LNCaP clone FGC (cell line): ENCODE measurements at regions not wholly inside any gene's neighbourhood (a gene's known extent, or its start where the extent isn't known, plus 50 kb on each side); places are given as distances from the start of the nearest gene placed in this dataset.

Experiments
- DNase-seq: peaks from one replicate; pipeline ENCODE4 v3.0.0-alpha.2; 2011; ENCODE audit warnings: low read depth
- H3K4me3 ChIP-seq: 2 replicates; pipeline ENCODE4 v1.5.1; 2011; ENCODE audit warnings: mild to moderate bottlenecking, low read depth, low read length, control low read depth
- CTCF ChIP-seq: IDR thresholded peaks from 2 replicates; pipeline ENCODE4 v1.5.1; 2012; ENCODE audit warnings: mild to moderate bottlenecking; ENCODE audit not compliant: control insufficient read depth, insufficient read depth; ENCODE audit errors: extremely low read depth

DNA sequence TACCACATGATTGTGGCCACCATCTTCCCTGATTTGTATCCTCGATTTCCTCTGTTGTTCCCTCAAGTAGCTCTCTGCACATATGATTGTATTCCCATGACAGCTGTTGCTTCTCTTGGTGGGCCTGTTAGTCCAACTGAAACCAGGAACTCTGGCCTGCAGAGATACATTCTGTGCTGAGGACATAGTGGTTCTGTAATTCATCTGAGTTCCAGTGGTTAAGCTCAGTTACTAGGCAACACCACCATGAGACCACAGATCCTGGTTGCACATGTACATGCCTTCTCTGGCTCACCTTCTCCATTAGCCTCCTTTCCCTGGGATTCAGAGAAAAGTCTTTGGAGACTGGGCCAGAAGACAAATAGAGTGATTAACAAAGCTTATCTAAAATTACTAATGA is 172.1 kb upstream of the SLC7A11 start:
- DNase-seq = no peak
- TF ChIP-seq CTCF = no peak
- no peak overlapping the region for H3K4me3 ChIP-seq

DNA sequence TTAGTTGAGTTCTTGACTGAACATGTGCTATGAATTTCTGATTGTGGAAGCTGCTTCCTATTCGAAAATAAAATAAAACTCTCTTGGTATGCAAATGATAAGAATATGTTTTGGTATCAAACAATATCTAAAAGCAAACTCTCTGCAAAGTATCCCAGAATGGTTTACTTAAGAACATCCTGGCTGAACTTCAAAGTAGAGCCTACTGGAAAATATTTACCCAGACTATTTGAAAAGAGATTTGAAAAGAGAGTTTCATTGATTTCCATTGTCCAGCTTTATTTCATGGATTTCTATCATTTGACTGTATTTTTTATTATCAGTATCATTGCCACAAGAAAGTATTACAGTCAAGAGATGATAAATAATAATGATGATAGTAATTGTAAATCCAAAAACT is 171.1 kb upstream of the SLC7A11 start:
- no peak for TF ChIP-seq CTCF
- peak; percentile 49 for DNase-seq
- no peak overlapping the region for H3K4me3 ChIP-seq

- no peak for DNase-seq
- H3K4me3 ChIP-seq = no peak overlapping the region
- no peak for TF ChIP-seq CTCF
These were observed 170.7 kb upstream of the SLC7A11 start for GRCh38 chr4:138412847-138413246.

- no peak for DNase-seq
- H3K4me3 ChIP-seq = no peak overlapping the region
- no peak for TF ChIP-seq CTCF
These were observed 168.1 kb upstream of the SLC7A11 start for GRCh38 chr4:138410266-138410665.

DNA sequence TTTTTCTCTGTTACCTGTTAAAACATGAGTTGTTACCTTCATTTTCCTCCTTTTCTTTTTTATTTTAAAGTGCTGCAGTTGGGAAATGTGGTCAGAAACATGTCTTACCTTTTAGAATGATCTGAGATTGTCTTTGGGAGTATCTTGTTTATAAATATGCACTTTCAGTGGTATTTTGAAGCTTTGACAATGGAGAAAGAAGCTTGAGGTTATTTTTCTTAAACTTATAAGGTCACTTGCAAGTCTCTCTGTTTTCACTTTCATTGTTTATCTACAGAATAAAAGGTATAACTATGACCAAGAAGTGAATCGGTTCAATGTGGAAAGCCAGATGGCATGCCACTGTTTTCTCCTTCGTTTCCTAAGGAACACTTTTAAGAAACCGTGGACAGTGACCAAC is 167.5 kb upstream of the SLC7A11 start:
- no peak for DNase-seq
- H3K4me3 ChIP-seq = no peak overlapping the region
- TF ChIP-seq CTCF = no peak

GRCh38 chr4:138408758-138409157 is 166.6 kb upstream of the SLC7A11 start:
- no peak for TF ChIP-seq CTCF
- no peak overlapping the region for H3K4me3 ChIP-seq

DNA sequence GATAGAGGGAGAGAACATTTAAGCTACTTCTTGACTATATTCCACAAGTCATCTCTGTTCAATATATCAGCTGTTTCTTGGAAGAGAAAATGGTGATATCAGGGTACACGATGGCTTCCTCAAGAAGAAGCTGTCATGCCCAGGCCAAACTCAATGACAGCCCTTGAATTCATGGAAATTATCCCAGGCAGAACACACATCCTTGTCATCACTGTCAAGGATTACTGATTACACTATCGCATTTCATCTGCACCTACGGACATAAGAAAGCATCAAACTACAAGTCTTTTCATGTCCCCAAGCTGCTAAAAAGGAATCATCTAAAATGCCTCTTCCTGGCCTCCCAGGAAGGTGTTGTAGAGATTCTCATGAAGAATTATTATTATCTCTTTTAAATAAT is 165.2 kb upstream of the SLC7A11 start:
- no peak for DNase-seq
- TF ChIP-seq CTCF = no peak
- H3K4me3 ChIP-seq = no peak overlapping the region

More at GRCh38 chr4:138408758-138409157, 166.6 kb upstream of the SLC7A11 start:
- no peak for DNase-seq
